IPS DF 4.7 (cell line): ENCODE measurements at regions not wholly inside any gene's neighbourhood (a gene's known extent, or its start where the extent isn't known, plus 50 kb on each side); places are given as distances from the start of the nearest gene placed in this dataset.
"Not testable (repeated sequence)": the region's sequence is repeated elsewhere in the genome, so short reads cannot be mapped to it uniquely, and the experiment has no call there.

ENCODE experiments used
- DNase-seq: peaks from one replicate; pipeline ENCODE4 v3.0.0-alpha.2; 2013; ENCODE audit warnings: low spot score; ENCODE audit errors: extremely low read depth

GRCh38 chr5:19274578-19274977, 713.4 kb downstream of the CDH18 start:
- DNase-seq: no peak

- no peak for DNase-seq
Measured at GRCh38 chr5:19285286-19285685, 702.7 kb downstream of the CDH18 start.

- not testable (repeated sequence) for DNase-seq
Measured at GRCh38 chr5:19287548-19288277, 700.3 kb downstream of the CDH18 start.

GRCh38 chr5:19288311-19288710, 699.7 kb downstream of the CDH18 start:
- DNase-seq: not testable (repeated sequence)

- no peak for DNase-seq
Measured at GRCh38 chr5:19297934-19298333, 690.1 kb downstream of the CDH18 start.

- no peak for DNase-seq
Measured at GRCh38 chr5:19301271-19301670, 686.7 kb downstream of the CDH18 start.

- DNase-seq: peak; percentile 9
Measured at GRCh38 chr5:19314840-19315239, 673.2 kb downstream of the CDH18 start.

GRCh38 chr5:19319252-19319651, 668.7 kb downstream of the CDH18 start:
- DNase-seq: no peak

- no peak for DNase-seq
Measured at GRCh38 chr5:19322716-19323485, 665.1 kb downstream of the CDH18 start.

- DNase-seq: no peak
Measured at GRCh38 chr5:19334278-19334677, 653.7 kb downstream of the CDH18 start.

- DNase-seq: no peak
Measured at GRCh38 chr5:19342942-19343341, 645.1 kb downstream of the CDH18 start.

- DNase-seq: no peak
Measured at GRCh38 chr5:19352120-19352519, 635.9 kb downstream of the CDH18 start.

- no peak for DNase-seq
Measured at GRCh38 chr5:19369048-19369447, 619.0 kb downstream of the CDH18 start.

GRCh38 chr5:19369561-19369960, 618.4 kb downstream of the CDH18 start:
- DNase-seq: no peak

- no peak for DNase-seq
Measured at GRCh38 chr5:19370655-19371386, 617.2 kb downstream of the CDH18 start.

- DNase-seq: no peak
Measured at GRCh38 chr5:19388391-19388790, 599.6 kb downstream of the CDH18 start.

- no peak for DNase-seq
Measured at GRCh38 chr5:19401032-19401431, 587.0 kb downstream of the CDH18 start.

- no peak for DNase-seq
Measured at GRCh38 chr5:19406576-19407365, 581.2 kb downstream of the CDH18 start.

- DNase-seq: no peak
Measured at GRCh38 chr5:19408149-19408548, 579.9 kb downstream of the CDH18 start.

- no peak for DNase-seq
Measured at GRCh38 chr5:19411936-19412335, 576.1 kb downstream of the CDH18 start.
